ENCODE measurements at regions not wholly inside any gene's neighbourhood (a gene's known extent, or its start where the extent isn't known, plus 50 kb on each side); places are given as distances from the start of the nearest gene placed in this dataset.
A peak's percentile ranks its signal among the peaks of the same experiment; 100 is the strongest.
"Not testable (repeated sequence)": the region's sequence is repeated elsewhere in the genome, so short reads cannot be mapped to it uniquely, and the experiment has no call there.

DNA sequence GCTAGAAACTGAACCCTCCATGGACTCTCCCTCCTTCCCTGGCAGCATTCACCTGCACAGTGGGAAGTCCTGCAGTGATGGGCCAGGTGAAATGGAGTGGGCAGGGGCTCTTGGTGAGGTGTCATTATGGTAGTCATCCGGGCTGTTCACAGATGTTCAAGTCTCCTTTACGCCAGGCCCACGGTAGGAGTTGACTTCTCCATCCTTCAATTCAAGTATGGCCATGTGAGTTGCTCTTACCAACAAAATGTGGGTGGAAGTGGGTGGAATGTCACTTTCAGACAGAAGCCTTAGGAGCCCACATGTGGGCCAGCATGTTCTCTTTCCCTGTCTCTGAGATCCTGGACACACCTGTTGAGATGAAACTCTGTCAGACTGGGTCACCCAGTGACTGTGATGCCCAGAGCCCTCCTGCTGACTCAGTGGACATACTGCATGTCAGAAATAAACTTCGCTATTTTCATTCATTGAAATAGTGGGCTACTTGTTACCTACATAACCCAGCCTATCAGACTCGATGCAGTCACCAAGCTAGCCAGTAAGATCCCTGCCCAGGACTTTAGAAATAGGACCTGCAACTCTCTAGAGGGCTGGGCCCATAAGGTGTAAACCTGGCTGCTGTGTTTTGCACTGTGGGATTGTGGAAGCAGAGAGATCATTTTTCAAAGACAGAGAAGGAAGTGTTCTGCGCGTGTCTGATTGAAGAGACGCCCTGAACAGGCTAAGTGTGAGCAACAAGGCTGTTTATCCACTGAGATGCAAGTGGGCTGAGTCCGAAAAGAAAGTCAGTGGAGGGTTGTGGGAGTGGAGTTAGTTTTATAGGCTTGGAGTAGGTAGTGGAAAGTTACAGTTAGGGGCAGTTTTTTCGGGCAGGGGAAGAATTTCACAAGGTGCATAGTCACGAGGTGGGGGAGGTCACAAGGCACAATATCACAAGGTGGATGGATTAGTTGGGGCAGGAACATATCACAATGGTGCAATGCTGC lies 174.4 kb downstream of the TRIM43 start:
- DNase-seq (ENCODE audit: low spot score) = not testable (repeated sequence)

DNA sequence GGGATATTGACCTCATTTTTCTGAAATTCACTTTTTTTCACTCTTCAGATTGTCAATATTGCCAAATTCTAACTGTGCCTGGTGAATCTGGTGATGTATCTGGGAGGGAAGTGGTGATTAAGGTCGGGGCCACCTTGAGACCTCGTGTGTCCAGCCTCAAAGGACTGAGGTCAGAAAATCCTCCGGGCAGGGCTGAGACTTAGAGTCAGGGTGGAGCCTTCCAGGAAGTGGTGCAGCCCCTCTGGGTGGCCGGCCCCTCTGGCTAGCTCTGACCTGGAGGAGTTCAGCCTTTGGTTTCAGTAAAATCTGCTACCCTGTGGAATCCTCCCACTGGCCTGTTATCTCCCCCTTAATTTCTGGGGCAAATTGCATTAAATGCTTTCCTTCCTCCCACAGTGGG lies 175.7 kb downstream of the TRIM43 start:
- not testable (repeated sequence) for DNase-seq (ENCODE audit: low spot score)

DNA sequence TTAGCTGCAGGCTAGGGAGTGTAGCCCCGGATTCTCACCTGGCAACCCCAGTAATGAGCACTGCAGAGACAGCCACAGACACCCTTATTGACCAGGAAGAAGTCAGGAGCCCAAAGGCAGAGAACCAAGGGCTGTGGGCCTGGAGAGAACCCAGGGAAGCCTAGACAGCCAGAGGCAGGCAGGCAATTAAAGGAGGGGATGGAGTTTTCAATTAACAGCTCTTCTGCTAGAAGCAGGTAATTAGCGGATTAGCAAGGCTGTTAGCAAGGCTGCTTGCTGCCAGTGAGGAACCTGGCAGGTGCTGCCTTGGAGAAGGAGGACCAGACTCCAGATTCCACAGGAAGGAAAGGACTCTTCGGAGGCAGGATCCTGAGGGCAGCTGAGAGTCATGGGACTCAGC lies 176.1 kb downstream of the TRIM43 start:
- DNase-seq (ENCODE audit: low spot score) = peak; percentile 46

DNA sequence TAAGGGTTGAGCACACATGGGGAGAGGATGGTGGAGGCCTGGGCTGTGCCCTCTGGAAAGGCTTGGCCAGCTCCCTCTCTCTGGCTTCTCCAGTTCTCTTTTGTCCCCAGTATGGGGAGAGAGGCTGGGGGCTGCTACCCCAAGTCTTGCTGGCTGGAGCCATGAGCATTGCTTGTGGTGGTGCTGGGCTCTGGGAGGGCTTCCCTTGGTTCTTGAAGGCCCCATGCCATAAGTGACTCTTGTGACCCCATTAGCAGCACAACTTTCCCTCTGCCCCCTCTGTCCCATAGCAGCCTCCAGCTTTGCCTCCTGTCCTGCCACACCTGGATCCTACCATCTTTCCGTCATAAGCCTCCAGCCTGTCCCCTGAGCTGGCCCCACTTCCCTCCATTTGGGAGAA lies 177.5 kb downstream of the TRIM43 start:
- DNase-seq (ENCODE audit: low spot score) = not testable (repeated sequence)

- not testable (repeated sequence) for DNase-seq (ENCODE audit: low spot score)
Measured at GRCh38 chr2:95770726-95771125, 178.9 kb downstream of the TRIM43 start.

DNA sequence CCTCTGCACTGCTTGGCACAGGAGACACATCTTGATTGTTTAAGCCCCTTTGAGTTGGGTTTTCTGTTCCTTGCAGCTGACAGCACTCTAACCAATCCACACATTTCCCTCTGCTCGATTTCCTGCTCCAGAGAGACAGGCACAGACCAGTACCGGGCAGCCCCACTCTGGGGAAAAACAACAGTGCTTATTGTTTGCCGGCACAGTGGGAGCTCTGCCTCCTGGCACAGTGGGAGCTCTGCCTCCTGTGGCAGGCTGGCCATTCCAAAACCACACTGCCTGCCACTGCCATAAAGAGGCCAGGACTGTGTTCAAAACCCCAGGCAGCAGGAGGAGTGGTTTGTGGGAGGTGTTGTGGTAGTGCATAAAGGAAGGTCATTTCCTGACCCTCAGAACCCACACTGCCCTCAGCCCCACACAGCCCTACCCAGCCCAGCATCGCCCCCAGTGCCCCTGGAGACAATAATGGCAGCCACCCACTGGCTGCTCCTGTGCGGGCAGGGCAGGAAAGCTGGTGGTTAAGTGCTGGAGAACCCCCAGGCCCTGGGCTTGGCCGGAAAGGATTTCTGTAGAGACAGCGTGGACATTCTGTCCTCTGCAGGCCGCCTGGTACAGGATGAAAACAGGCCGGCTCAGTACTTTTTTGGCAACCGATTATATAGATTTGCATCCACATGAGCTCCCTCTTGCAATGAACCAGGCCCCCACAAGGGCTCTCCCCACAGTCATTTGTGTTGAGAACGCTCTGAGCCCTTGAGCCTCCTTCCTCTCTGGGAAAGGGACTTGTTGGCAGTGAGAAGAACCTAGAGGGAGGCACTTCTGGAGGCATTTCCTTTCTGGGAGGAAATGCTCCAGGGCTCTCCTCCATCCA lies 182.8 kb downstream of the TRIM43 start:
- not testable (repeated sequence) for DNase-seq (ENCODE audit: low spot score)

GRCh38 chr2:95775193-95775531 lies 183.4 kb downstream of the TRIM43 start:
- not testable (repeated sequence) for DNase-seq (ENCODE audit: low spot score)
